K562 (cell line): ENCODE measurements at regions not wholly inside any gene's neighbourhood (a gene's known extent, or its start where the extent isn't known, plus 50 kb on each side); places are given as distances from the start of the nearest gene placed in this dataset.

Experiments used
- ZC3H8 ChIP-seq: fragments of 450-650 bp; IDR thresholded peaks from 2 replicates; pipeline ENCODE4 v1.6.1; 2017
- ZNF445 ChIP-seq: fragments of 250-450 bp; sonication (Bioruptor Pico); IDR thresholded peaks from 2 replicates; pipeline ENCODE4 v1.4.0; 2020; ENCODE audit warnings: low read depth, mild to moderate bottlenecking, moderate library complexity
- TF ChIP-seq, protein P1 (sequence below): fragments of 200-600 bp; sonication (generic); IDR thresholded peaks from one replicate; pipeline ENCODE4 v1.6.1; 2012; ENCODE audit warnings: mild to moderate bottlenecking, low read depth, low read length, inconsistent platforms

DNA sequence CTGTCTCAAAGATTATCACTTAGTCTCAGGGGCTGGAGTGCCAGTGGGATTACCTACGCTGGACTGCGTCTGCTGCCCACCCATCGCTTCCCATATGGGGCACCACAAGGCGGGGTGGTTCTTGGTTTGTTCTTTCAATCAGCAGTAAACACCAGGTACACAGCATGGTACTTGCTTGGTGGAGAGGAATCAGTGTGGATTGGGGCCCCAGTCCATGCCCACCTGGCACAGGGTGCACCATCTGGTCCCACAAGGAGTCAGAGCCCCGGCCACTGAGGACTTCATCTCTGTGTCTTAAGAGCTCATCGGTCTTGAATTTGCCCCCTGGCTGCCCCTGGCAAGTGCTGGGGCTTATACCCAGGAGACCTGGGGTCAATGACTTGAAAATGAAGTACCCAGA is 96.2 kb downstream of the GLI2 start (continued):
- TF ChIP-seq, protein P1, sequence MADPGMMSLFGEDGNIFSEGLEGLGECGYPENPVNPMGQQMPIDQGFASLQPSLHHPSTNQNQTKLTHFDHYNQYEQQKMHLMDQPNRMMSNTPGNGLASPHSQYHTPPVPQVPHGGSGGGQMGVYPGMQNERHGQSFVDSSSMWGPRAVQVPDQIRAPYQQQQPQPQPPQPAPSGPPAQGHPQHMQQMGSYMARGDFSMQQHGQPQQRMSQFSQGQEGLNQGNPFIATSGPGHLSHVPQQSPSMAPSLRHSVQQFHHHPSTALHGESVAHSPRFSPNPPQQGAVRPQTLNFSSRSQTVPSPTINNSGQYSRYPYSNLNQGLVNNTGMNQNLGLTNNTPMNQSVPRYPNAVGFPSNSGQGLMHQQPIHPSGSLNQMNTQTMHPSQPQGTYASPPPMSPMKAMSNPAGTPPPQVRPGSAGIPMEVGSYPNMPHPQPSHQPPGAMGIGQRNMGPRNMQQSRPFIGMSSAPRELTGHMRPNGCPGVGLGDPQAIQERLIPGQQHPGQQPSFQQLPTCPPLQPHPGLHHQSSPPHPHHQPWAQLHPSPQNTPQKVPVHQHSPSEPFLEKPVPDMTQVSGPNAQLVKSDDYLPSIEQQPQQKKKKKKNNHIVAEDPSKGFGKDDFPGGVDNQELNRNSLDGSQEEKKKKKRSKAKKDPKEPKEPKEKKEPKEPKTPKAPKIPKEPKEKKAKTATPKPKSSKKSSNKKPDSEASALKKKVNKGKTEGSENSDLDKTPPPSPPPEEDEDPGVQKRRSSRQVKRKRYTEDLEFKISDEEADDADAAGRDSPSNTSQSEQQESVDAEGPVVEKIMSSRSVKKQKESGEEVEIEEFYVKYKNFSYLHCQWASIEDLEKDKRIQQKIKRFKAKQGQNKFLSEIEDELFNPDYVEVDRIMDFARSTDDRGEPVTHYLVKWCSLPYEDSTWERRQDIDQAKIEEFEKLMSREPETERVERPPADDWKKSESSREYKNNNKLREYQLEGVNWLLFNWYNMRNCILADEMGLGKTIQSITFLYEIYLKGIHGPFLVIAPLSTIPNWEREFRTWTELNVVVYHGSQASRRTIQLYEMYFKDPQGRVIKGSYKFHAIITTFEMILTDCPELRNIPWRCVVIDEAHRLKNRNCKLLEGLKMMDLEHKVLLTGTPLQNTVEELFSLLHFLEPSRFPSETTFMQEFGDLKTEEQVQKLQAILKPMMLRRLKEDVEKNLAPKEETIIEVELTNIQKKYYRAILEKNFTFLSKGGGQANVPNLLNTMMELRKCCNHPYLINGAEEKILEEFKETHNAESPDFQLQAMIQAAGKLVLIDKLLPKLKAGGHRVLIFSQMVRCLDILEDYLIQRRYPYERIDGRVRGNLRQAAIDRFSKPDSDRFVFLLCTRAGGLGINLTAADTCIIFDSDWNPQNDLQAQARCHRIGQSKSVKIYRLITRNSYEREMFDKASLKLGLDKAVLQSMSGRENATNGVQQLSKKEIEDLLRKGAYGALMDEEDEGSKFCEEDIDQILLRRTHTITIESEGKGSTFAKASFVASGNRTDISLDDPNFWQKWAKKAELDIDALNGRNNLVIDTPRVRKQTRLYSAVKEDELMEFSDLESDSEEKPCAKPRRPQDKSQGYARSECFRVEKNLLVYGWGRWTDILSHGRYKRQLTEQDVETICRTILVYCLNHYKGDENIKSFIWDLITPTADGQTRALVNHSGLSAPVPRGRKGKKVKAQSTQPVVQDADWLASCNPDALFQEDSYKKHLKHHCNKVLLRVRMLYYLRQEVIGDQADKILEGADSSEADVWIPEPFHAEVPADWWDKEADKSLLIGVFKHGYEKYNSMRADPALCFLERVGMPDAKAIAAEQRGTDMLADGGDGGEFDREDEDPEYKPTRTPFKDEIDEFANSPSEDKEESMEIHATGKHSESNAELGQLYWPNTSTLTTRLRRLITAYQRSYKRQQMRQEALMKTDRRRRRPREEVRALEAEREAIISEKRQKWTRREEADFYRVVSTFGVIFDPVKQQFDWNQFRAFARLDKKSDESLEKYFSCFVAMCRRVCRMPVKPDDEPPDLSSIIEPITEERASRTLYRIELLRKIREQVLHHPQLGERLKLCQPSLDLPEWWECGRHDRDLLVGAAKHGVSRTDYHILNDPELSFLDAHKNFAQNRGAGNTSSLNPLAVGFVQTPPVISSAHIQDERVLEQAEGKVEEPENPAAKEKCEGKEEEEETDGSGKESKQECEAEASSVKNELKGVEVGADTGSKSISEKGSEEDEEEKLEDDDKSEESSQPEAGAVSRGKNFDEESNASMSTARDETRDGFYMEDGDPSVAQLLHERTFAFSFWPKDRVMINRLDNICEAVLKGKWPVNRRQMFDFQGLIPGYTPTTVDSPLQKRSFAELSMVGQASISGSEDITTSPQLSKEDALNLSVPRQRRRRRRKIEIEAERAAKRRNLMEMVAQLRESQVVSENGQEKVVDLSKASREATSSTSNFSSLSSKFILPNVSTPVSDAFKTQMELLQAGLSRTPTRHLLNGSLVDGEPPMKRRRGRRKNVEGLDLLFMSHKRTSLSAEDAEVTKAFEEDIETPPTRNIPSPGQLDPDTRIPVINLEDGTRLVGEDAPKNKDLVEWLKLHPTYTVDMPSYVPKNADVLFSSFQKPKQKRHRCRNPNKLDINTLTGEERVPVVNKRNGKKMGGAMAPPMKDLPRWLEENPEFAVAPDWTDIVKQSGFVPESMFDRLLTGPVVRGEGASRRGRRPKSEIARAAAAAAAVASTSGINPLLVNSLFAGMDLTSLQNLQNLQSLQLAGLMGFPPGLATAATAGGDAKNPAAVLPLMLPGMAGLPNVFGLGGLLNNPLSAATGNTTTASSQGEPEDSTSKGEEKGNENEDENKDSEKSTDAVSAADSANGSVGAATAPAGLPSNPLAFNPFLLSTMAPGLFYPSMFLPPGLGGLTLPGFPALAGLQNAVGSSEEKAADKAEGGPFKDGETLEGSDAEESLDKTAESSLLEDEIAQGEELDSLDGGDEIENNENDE: no peak
- TF ChIP-seq ZC3H8 (no peak), ZNF445 (no peak)
- TF ChIP-seq, all 486 proteins: peak for 0
